HFFc6 (cell line): ENCODE measurements at regions not wholly inside any gene's neighbourhood (a gene's known extent, or its start where the extent isn't known, plus 50 kb on each side); places are given as distances from the start of the nearest gene placed in this dataset.

Experiments
- DNase-seq: peaks from one replicate; pipeline ENCODE4 v3.0.0-alpha.2; 2018
- H3K27ac Mint-ChIP-seq: 2 replicates; pipeline ENCODE4 v1.8.0; 2020; ENCODE audit warnings: mild to moderate bottlenecking, mixed read lengths
- H3K27me3 Mint-ChIP-seq: 2 replicates; pipeline ENCODE4 v1.8.0; 2021; ENCODE audit warnings: mild to moderate bottlenecking, moderate library complexity, mixed read lengths; ENCODE audit not compliant: insufficient read depth
- H3K36me3 Mint-ChIP-seq: 2 replicates; pipeline ENCODE4 v1.8.0; 2021; ENCODE audit warnings: low read depth, mixed read lengths
- H3K4me1 Mint-ChIP-seq: 2 replicates; pipeline ENCODE4 v1.8.0; 2020; ENCODE audit warnings: low read depth, mixed read lengths
- H3K4me3 Mint-ChIP-seq: 2 replicates; pipeline ENCODE4 v1.8.0; 2020; ENCODE audit warnings: mild to moderate bottlenecking, moderate library complexity, mixed read lengths
- H3K9me3 Mint-ChIP-seq: 2 replicates; pipeline ENCODE4 v1.8.0; 2020; ENCODE audit warnings: mild to moderate bottlenecking, mixed read lengths
- CTCF ChIP-seq: fragments of 200-600 bp; sonication (generic); IDR thresholded peaks from 2 replicates; pipeline ENCODE4 v1.5.0; 2021; ENCODE audit warnings: antibody characterized with exemption, mild to moderate bottlenecking

- Mint-ChIP-seq H3K4me3 (no peak overlapping the region), H3K36me3 (no peaks in the 10 kb centered on the region), H3K9me3 (no peaks in the 10 kb centered on the region), H3K27me3 (no peaks in the 10 kb centered on the region; the same call in 1 of the 2 replicates), H3K27ac (no peak overlapping the region), H3K4me1 (peaks cover 29% of the 10 kb centered on the region)
- TF ChIP-seq CTCF: peak; percentile 77
- peak; percentile 29 for DNase-seq
These were observed 509.8 kb upstream of the ADAMTS5 start for GRCh38 chr21:27476696-27477095.

- Mint-ChIP-seq H3K36me3 (no peaks in the 10 kb centered on the region), H3K4me1 (peaks cover 19% of the 10 kb centered on the region), H3K9me3 (no peaks in the 10 kb centered on the region), H3K27me3 (no peaks in the 10 kb centered on the region; the same call in 1 of the 2 replicates), H3K4me3 (no peak overlapping the region), H3K27ac (no peak overlapping the region)
- no peak for TF ChIP-seq CTCF
- no peak for DNase-seq
These were observed 508.6 kb upstream of the ADAMTS5 start for GRCh38 chr21:27475363-27475955.

- no peak overlapping the region for H3K4me3 Mint-ChIP-seq
- H3K36me3 Mint-ChIP-seq: no peaks in the 10 kb centered on the region
- no peaks in the 10 kb centered on the region for H3K27me3 Mint-ChIP-seq
- no peaks in the 10 kb centered on the region for H3K9me3 Mint-ChIP-seq
- TF ChIP-seq CTCF: no peak
- no peak for DNase-seq
- H3K27ac Mint-ChIP-seq: no peak overlapping the region
- peaks cover 6% of the 10 kb centered on the region for H3K4me1 Mint-ChIP-seq
These were observed 500.5 kb upstream of the ADAMTS5 start for GRCh38 chr21:27467366-27467765.

GRCh38 chr21:27466140-27466539 is 499.3 kb upstream of the ADAMTS5 start:
- no peak for DNase-seq
- peak; percentile 55; the same call in 1 of the 2 replicates for TF ChIP-seq CTCF
- Mint-ChIP-seq H3K36me3 (no peaks in the 10 kb centered on the region), H3K4me1 (peaks cover 6% of the 10 kb centered on the region), H3K9me3 (no peaks in the 10 kb centered on the region), H3K27me3 (no peaks in the 10 kb centered on the region), H3K4me3 (no peak overlapping the region), H3K27ac (no peak overlapping the region)

GRCh38 chr21:27464648-27465047 is 497.8 kb upstream of the ADAMTS5 start:
- no peaks in the 10 kb centered on the region for H3K27me3 Mint-ChIP-seq
- H3K27ac Mint-ChIP-seq: no peak overlapping the region
- no peaks in the 10 kb centered on the region for H3K36me3 Mint-ChIP-seq
- H3K4me1 Mint-ChIP-seq: peaks cover 6% of the 10 kb centered on the region
- no peak for DNase-seq
- TF ChIP-seq CTCF: no peak
- H3K9me3 Mint-ChIP-seq: no peaks in the 10 kb centered on the region
- H3K4me3 Mint-ChIP-seq: no peak overlapping the region

- H3K27me3 Mint-ChIP-seq: no peaks in the 10 kb centered on the region
- no peak overlapping the region for H3K4me3 Mint-ChIP-seq
- TF ChIP-seq CTCF: no peak
- H3K9me3 Mint-ChIP-seq: no peaks in the 10 kb centered on the region
- H3K27ac Mint-ChIP-seq: no peak overlapping the region
- no peak for DNase-seq
- peaks cover 11% of the 10 kb centered on the region for H3K4me1 Mint-ChIP-seq
- H3K36me3 Mint-ChIP-seq: no peaks in the 10 kb centered on the region
These were observed 495.8 kb upstream of the ADAMTS5 start for GRCh38 chr21:27462726-27463125.
